GM12892 (cell line): ENCODE measurements at regions not wholly inside any gene's neighbourhood (a gene's known extent, or its start where the extent isn't known, plus 50 kb on each side); places are given as distances from the start of the nearest gene placed in this dataset.

Experiments
- POLR2A ChIP-seq: IDR thresholded peaks from 2 replicates; pipeline ENCODE4 v1.6.1; 2011; ENCODE audit warnings: low read depth, low read length, control low read depth
- POLR2AphosphoS5 ChIP-seq: IDR thresholded peaks from 2 replicates; pipeline ENCODE4 v1.6.1; 2011; ENCODE audit warnings: low read depth, low read length, control low read depth
- TAF1 ChIP-seq: IDR thresholded peaks from 2 replicates; pipeline ENCODE4 v1.6.1; 2011; ENCODE audit warnings: low read depth, mild to moderate bottlenecking, control low read depth, low read length, borderline replicate concordance

DNA sequence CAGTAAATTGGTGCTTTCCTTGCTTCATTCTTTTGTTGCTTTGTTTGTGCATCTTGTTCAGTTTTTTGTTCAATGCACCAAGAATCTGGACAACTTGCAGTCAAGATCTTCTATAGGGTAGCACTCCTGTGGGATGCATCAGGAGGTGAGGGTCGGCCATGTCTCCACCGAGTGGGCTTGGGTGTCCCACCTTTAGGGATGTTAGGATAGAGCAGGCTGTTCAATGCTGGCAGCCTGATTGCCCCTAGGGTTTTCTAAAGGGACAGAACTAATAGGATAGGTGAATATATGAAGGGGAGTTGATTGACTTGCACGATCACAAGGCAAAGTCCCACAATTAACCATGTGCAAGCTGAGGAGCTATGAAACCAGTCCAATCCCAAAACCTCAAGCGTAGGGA lies 109.9 kb downstream of the GLRX3 start:
- no peak for TF ChIP-seq POLR2AphosphoS5
- TF ChIP-seq POLR2A: no peak
- no peak for TF ChIP-seq TAF1
